Keratinocyte (primary cell): ENCODE measurements at regions not wholly inside any gene's neighbourhood (a gene's known extent, or its start where the extent isn't known, plus 50 kb on each side); places are given as distances from the start of the nearest gene placed in this dataset.

Experiments
- EZH2 ChIP-seq: IDR thresholded peaks from one replicate; pipeline ENCODE4 v1.6.1; 2012; ENCODE audit warnings: inconsistent platforms, mild to moderate bottlenecking, low read length, moderate library complexity
- TF ChIP-seq, protein P1 (sequence below), 3 experiments: IDR thresholded peaks in 1 of 3; conservative IDR thresholded peaks in 1 of 3; optimal IDR thresholded peaks in 1 of 3; 2 replicates in 2 of 3; 3 replicates in 1 of 3; pipeline versions ENCODE3 to v1.5.1; 2011; ENCODE audit warnings: low read length in 3 of 3, mild to moderate bottlenecking in 3 of 3, moderate library complexity in 2 of 3, control low read depth in 1 of 3, inconsistent platforms in 1 of 3; ENCODE audit not compliant: insufficient read depth in 2 of 3; ENCODE audit errors: extremely low read depth in 1 of 3

DNA sequence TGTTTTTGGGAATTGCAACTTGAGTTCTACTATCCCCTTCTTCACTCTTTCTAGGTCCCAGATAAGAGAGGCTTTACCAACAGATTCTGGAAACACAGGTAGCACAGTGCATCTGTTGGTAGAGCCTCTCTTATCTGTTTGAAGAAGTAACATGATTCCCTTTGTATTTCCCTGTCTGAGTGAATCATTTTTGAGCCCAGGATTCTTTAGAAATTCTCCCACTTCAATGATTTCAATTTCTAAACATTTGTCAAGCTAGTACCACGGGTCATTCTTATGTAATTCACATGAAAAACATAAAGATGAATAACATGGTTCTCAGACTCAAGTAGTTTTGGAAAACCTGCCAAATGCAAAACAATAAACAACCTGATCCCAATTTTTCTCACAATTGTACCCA, 72.0 kb upstream of the DUSP10 start:
- TF ChIP-seq, protein P1, sequence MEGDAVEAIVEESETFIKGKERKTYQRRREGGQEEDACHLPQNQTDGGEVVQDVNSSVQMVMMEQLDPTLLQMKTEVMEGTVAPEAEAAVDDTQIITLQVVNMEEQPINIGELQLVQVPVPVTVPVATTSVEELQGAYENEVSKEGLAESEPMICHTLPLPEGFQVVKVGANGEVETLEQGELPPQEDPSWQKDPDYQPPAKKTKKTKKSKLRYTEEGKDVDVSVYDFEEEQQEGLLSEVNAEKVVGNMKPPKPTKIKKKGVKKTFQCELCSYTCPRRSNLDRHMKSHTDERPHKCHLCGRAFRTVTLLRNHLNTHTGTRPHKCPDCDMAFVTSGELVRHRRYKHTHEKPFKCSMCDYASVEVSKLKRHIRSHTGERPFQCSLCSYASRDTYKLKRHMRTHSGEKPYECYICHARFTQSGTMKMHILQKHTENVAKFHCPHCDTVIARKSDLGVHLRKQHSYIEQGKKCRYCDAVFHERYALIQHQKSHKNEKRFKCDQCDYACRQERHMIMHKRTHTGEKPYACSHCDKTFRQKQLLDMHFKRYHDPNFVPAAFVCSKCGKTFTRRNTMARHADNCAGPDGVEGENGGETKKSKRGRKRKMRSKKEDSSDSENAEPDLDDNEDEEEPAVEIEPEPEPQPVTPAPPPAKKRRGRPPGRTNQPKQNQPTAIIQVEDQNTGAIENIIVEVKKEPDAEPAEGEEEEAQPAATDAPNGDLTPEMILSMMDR (optimal IDR thresholded peaks at IDR 0.05 in 1 of 3, IDR thresholded peaks at IDR 0.05 in 1 of 3, conservative IDR thresholded peaks at IDR 0.05 in 1 of 3; ENCODE audit: extremely low read depth in 1 of 3, insufficient read depth in 2 of 3, low read length in 3 of 3) = no peak
- no peak for TF ChIP-seq EZH2
